ENCODE measurements at regions not wholly inside any gene's neighbourhood (a gene's known extent, or its start where the extent isn't known, plus 50 kb on each side); places are given as distances from the start of the nearest gene placed in this dataset.
"Not testable (repeated sequence)": the region's sequence is repeated elsewhere in the genome, so short reads cannot be mapped to it uniquely, and the experiment has no call there.

GRCh38 chrX:39262641-39263040 lies 461.4 kb downstream of the MID1IP1 start:
- H3K9me3 ChIP-seq = no peaks in the 10 kb centered on the region
- intact Hi-C loops (cut with DNase I) = no loop called here
- 63% methylated on average over 2 of the region's 2 CpGs; no CpG with 5 or more reads in 1 of the 2 donors for WGBS, 2 donors

GRCh38 chrX:39264023-39264422 lies 462.8 kb downstream of the MID1IP1 start:
- Histone ChIP-seq H3K4me1 (no peaks in the 10 kb centered on the region), H3K4me3 (no peak overlapping the region), H3K27ac (no peak overlapping the region), H3K27me3 (no peaks in the 10 kb centered on the region), H3K36me3 (no peaks in the 10 kb centered on the region), H3K9me3 (no peaks in the 10 kb centered on the region)
- 57 to 76% methylated on average over 2 to 3 of the region's 3 CpGs for WGBS, 2 donors
- intact Hi-C loops (cut with DNase I) = no loop called here
- TF ChIP-seq POLR2A (IDR thresholded peaks at IDR 0.05) (no peak), CTCF (IDR thresholded peaks at IDR 0.05) (no peak)
- DNase-seq = no peak

More at GRCh38 chrX:39262641-39263040, 461.4 kb downstream of the MID1IP1 start:
- no peaks in the 10 kb centered on the region for H3K36me3 ChIP-seq
- TF ChIP-seq POLR2A (IDR thresholded peaks at IDR 0.05) (no peak), CTCF (IDR thresholded peaks at IDR 0.05) (no peak)
- H3K27ac ChIP-seq = no peak overlapping the region
- H3K4me1 ChIP-seq = no peaks in the 10 kb centered on the region
- no peaks in the 10 kb centered on the region for H3K27me3 ChIP-seq
- no peak for DNase-seq
- H3K4me3 ChIP-seq = no peak overlapping the region

GRCh38 chrX:39267176-39267575 lies 465.9 kb downstream of the MID1IP1 start:
- Histone ChIP-seq H3K9me3 (no peaks in the 10 kb centered on the region), H3K27ac (no peak overlapping the region), H3K27me3 (no peaks in the 10 kb centered on the region), H3K4me1 (no peaks in the 10 kb centered on the region), H3K4me3 (no peak overlapping the region), H3K36me3 (no peaks in the 10 kb centered on the region)
- DNase-seq = no peak
- WGBS, 2 donors = 75 to 100% methylated on average over 2 of the region's 2 CpGs
- TF ChIP-seq POLR2A (IDR thresholded peaks at IDR 0.05) = no peak
- no peak for TF ChIP-seq CTCF (IDR thresholded peaks at IDR 0.05)
- intact Hi-C loops (cut with DNase I) = no loop called here

- no peaks in the 10 kb centered on the region for H3K27me3 ChIP-seq
- no peak for TF ChIP-seq CTCF (IDR thresholded peaks at IDR 0.05)
- H3K36me3 ChIP-seq = no peaks in the 10 kb centered on the region
- H3K27ac ChIP-seq = no peak overlapping the region
- DNase-seq = no peak
- intact Hi-C loops (cut with DNase I) = no loop called here
- no peak overlapping the region for H3K4me3 ChIP-seq
- no peaks in the 10 kb centered on the region for H3K4me1 ChIP-seq
- no peaks in the 10 kb centered on the region for H3K9me3 ChIP-seq
Observed at GRCh38 chrX:39268207-39268606, 466.9 kb downstream of the MID1IP1 start.

GRCh38 chrX:39275500-39276068 lies 474.3 kb downstream of the MID1IP1 start:
- WGBS, 2 donors = 100% methylated on average over 2 of the region's 23 CpGs; no CpG with 5 or more reads in 1 of the 2 donors
- H3K27ac ChIP-seq = no peak overlapping the region
- H3K27me3 ChIP-seq = no peaks in the 10 kb centered on the region
- no peak for TF ChIP-seq CTCF (IDR thresholded peaks at IDR 0.05)
- no peak for TF ChIP-seq POLR2A (IDR thresholded peaks at IDR 0.05)
- H3K9me3 ChIP-seq = no peaks in the 10 kb centered on the region
- H3K4me1 ChIP-seq = no peaks in the 10 kb centered on the region
- intact Hi-C loops (cut with DNase I) = no loop called here
- no peak for DNase-seq
- H3K36me3 ChIP-seq = no peaks in the 10 kb centered on the region
- H3K4me3 ChIP-seq = no peak overlapping the region

GRCh38 chrX:39277685-39278390 lies 476.6 kb downstream of the MID1IP1 start:
- WGBS, 2 donors = no CpG with 5 or more reads among the region's 46 CpGs
- H3K4me1 ChIP-seq; H3K27me3 ChIP-seq; intact Hi-C loops (cut with DNase I); H3K9me3 ChIP-seq; H3K27ac ChIP-seq; H3K36me3 ChIP-seq; DNase-seq; H3K4me3 ChIP-seq: not testable (repeated sequence)
